Breast epithelium (tissue), 4 donors: ENCODE measurements at regions not wholly inside any gene's neighbourhood (a gene's known extent, or its start where the extent isn't known, plus 50 kb on each side); places are given as distances from the start of the nearest gene placed in this dataset.

Experiments used
- DNase-seq, 2 donors: peaks; one replicate each; pipeline ENCODE4 v3.0.0-alpha.2; 2019; ENCODE audit warnings: low spot score in 2 of 2
- H3K27ac ChIP-seq, 2 donors: fragments of 200-600 bp; sonication (generic) in 1 of 2; one replicate each; pipeline ENCODE4 v1.5.1; 2016 to 2019; ENCODE audit warnings: mild to moderate bottlenecking in 1 of 2
- H3K27me3 ChIP-seq, 2 donors: fragments of 200-600 bp; sonication (generic) in 1 of 2; one replicate each; pipeline versions ENCODE4 v1.5.1 to v1.6.0; 2017 to 2019; ENCODE audit warnings: control low read depth in 1 of 2, mild to moderate bottlenecking in 1 of 2
- H3K36me3 ChIP-seq: fragments of 200-600 bp; one replicate; pipeline ENCODE4 v1.5.1; 2019
- H3K4me1 ChIP-seq, 2 donors: fragments of 200-600 bp; sonication (generic); one replicate each; pipeline ENCODE4 v1.5.1; 2016 to 2019; ENCODE audit warnings: control low read depth in 1 of 2
- H3K4me3 ChIP-seq, 3 donors: fragments of 200-600 bp; sonication (generic); 1 replicate in 2 of 3; 2 replicates in 1 of 3; pipeline ENCODE4 v1.5.1; 2016 to 2019; ENCODE audit warnings: mild to moderate bottlenecking in 3 of 3, moderate library complexity in 2 of 3
- H3K9me3 ChIP-seq, 2 donors: fragments of 200-600 bp; sonication (generic) in 1 of 2; one replicate each; pipeline ENCODE4 v1.5.1; 2016 to 2019; ENCODE audit warnings: control low read depth in 1 of 2
- POLR2A ChIP-seq: fragments of 450-650 bp; IDR thresholded peaks from one replicate; pipeline ENCODE4 v1.6.1; 2016; ENCODE audit warnings: antibody characterized with exemption, mild to moderate bottlenecking, moderate library complexity
- POLR2AphosphoS5 ChIP-seq, 3 donors: sonication (generic); formaldehyde crosslinking; IDR thresholded peaks; one replicate each; pipeline ENCODE4 v1.6.1; 2017; ENCODE audit warnings: antibody characterized with exemption in 3 of 3
- intact Hi-C: fragments of 100-400 bp; cut with DNase I; formaldehyde crosslinking; loops from one replicate; pipeline ENCODE4 v1.15.1; 2023; ENCODE audit warnings: low total_unique reads
- TF ChIP-seq, protein P1 (sequence below), 3 donors: fragments of 450-650 bp; IDR thresholded peaks; one replicate each; pipeline ENCODE4 v1.5.1; 2016 to 2017; ENCODE audit warnings: antibody characterized with exemption in 3 of 3, mild to moderate bottlenecking in 3 of 3, moderate library complexity in 3 of 3

DNA sequence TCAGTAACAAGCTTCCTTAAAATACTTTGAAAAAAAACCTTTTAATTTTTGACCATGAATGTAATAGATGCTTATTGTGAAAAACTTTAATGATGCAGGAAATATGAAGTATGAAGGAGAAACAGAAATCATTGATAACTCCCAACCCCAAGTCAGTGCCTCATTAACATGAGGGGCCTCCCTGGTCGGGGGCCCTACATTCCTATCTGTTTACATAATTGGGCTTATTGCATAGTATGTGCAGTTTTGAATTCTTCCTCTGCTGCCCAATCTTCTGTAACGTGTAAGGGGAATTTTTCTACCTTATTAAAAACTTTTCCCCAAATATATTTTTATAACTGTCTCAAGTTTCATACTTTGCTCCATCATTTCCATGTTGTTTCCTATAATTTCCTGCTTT, 63.0 kb downstream of the SLC25A47 start:
- H3K27ac ChIP-seq: no peak overlapping the region
- TF ChIP-seq, protein P1, sequence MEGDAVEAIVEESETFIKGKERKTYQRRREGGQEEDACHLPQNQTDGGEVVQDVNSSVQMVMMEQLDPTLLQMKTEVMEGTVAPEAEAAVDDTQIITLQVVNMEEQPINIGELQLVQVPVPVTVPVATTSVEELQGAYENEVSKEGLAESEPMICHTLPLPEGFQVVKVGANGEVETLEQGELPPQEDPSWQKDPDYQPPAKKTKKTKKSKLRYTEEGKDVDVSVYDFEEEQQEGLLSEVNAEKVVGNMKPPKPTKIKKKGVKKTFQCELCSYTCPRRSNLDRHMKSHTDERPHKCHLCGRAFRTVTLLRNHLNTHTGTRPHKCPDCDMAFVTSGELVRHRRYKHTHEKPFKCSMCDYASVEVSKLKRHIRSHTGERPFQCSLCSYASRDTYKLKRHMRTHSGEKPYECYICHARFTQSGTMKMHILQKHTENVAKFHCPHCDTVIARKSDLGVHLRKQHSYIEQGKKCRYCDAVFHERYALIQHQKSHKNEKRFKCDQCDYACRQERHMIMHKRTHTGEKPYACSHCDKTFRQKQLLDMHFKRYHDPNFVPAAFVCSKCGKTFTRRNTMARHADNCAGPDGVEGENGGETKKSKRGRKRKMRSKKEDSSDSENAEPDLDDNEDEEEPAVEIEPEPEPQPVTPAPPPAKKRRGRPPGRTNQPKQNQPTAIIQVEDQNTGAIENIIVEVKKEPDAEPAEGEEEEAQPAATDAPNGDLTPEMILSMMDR (IDR thresholded peaks at IDR 0.05): no peak
- TF ChIP-seq POLR2A: no peak
- no peaks in the 10 kb centered on the region for H3K36me3 ChIP-seq
- no peaks in the 10 kb centered on the region for H3K27me3 ChIP-seq
- intact Hi-C loops: no loop called here
- DNase-seq: no peak
- no peak overlapping the region for H3K4me3 ChIP-seq
- no peaks in the 10 kb centered on the region for H3K4me1 ChIP-seq
- no peaks in the 10 kb centered on the region for H3K9me3 ChIP-seq

GRCh38 chr14:100386846-100387245, 63.7 kb downstream of the SLC25A47 start:
- Histone ChIP-seq H3K9me3 (no peaks in the 10 kb centered on the region), H3K4me3 (no peak overlapping the region), H3K4me1 (no peaks in the 10 kb centered on the region), H3K27me3 (no peaks in the 10 kb centered on the region), H3K27ac (no peak overlapping the region), H3K36me3 (no peaks in the 10 kb centered on the region)
- DNase-seq: no peak
- TF ChIP-seq POLR2AphosphoS5 (IDR thresholded peaks at IDR 0.05) (no peak), POLR2A (no peak)
- TF ChIP-seq, protein P1 (IDR thresholded peaks at IDR 0.05): no peak
- intact Hi-C loops: no loop called here

- DNase-seq: no peak
- Histone ChIP-seq H3K27ac (no peak overlapping the region), H3K4me1 (no peaks in the 10 kb centered on the region), H3K9me3 (no peaks in the 10 kb centered on the region), H3K27me3 (no peaks in the 10 kb centered on the region), H3K36me3 (no peaks in the 10 kb centered on the region), H3K4me3 (no peak overlapping the region)
- intact Hi-C loops: no loop called here
- TF ChIP-seq POLR2AphosphoS5 (IDR thresholded peaks at IDR 0.05): no peak
- TF ChIP-seq, protein P1 (IDR thresholded peaks at IDR 0.05): no peak
- TF ChIP-seq POLR2A: no peak
Measured at GRCh38 chr14:100387450-100387849, 64.3 kb downstream of the SLC25A47 start.

- Histone ChIP-seq H3K27me3 (no peaks in the 10 kb centered on the region), H3K4me3 (no peak overlapping the region), H3K9me3 (no peaks in the 10 kb centered on the region), H3K4me1 (no peaks in the 10 kb centered on the region), H3K36me3 (no peaks in the 10 kb centered on the region), H3K27ac (no peak overlapping the region)
- TF ChIP-seq POLR2A: no peak
- intact Hi-C loops: no loop called here
- no peak for DNase-seq
Measured at GRCh38 chr14:100388103-100389054, 65.2 kb downstream of the SLC25A47 start.

DNA sequence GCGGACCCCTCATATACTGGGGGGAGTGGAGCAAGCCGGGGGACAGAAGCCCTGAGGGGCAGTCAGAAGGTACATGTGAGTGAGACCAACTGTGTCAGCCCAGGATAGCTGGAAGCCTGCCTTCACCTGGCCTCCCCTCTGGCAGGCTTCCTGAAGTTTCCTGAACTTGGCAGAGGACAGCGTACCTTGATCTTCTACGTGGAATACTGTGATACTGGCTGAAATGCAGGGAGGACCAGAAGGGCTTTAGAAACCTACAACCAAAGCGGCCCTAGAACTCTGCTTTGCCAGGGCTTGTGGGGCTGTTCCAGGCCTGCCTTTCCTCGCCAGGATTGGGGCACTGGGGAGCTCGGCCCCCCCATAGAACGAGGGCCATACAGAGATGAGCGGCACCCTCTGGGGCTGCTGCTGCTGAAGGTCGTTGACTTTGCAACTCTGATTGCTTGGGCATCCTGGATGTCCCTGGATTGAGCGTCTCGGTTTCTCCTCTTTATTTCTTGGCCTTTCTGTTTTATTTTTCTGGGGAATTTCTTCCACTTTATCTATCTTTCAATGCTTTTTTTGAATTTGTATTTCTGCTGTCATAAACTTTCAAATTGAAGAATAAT, 66.5 kb downstream of the SLC25A47 start:
- H3K4me1 ChIP-seq: no peaks in the 10 kb centered on the region
- H3K27ac ChIP-seq: no peak overlapping the region
- no peak for DNase-seq
- H3K9me3 ChIP-seq: no peaks in the 10 kb centered on the region
- TF ChIP-seq POLR2A: no peak
- TF ChIP-seq, protein P1 (IDR thresholded peaks at IDR 0.05): no peak
- no peak for TF ChIP-seq POLR2AphosphoS5 (IDR thresholded peaks at IDR 0.05)
- H3K4me3 ChIP-seq: no peak overlapping the region
- no peaks in the 10 kb centered on the region for H3K27me3 ChIP-seq
- no peaks in the 10 kb centered on the region for H3K36me3 ChIP-seq
- intact Hi-C loops: no loop called here
